ENCODE measurements at regions not wholly inside any gene's neighbourhood (a gene's known extent, or its start where the extent isn't known, plus 50 kb on each side); places are given as distances from the start of the nearest gene placed in this dataset.

DNA sequence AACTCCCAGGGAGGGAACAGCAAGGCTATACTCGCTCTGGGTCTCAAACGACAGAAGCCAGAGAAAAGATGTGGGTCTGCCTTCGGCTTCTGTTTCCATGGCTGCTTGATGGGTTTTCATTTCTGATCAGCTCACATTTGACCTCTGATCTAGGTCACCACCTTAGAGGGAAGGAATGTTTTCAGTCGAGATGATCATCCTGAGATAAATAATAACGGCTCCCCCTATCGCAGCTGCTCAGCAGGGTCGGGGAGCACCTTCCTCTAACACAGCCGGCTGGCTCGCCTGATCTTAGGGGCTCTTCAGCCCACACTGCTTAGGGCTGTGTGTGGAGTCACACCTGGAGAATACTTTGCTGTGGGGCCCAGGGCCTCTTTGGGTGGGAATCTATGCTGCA, 53.1 kb upstream of the ZNF648 start:
- Histone ChIP-seq H3K9ac (ENCODE audit: insufficient read depth, low read depth, low read length) (no peak overlapping the region), H3K4me3 (replicated peaks in 1 of 3; ENCODE audit: insufficient read depth in 1 of 3, low read depth in 2 of 3, low read length in 3 of 3) (peak overlapping the region in 1 of 3 experiments; percentile 18; a peak in 1 of 6 replicates), H4K20me1 (ENCODE audit: insufficient read depth, low read length) (no peaks in the 10 kb centered on the region), H3K4me1 (ENCODE audit: insufficient read depth, low read length) (peaks cover 37% of the 10 kb centered on the region), H2AFZ (ENCODE audit: low read length) (peak overlapping the region; percentile 46), H3K9me3 (ENCODE audit: low read length) (no peaks in the 10 kb centered on the region), H3K27me3 (ENCODE audit: control insufficient read depth in 1 of 2, insufficient read depth in 2 of 2, low read length in 2 of 2) (no peaks in the 10 kb centered on the region), H3K36me3 (replicated peaks in 1 of 2; ENCODE audit: control insufficient read depth in 1 of 2, insufficient read depth in 2 of 2, low read length in 2 of 2) (no peaks in the 10 kb centered on the region), H3K27ac (ENCODE audit: extremely low read length, insufficient read depth, low read length) (no peak overlapping the region), H3K79me2 (ENCODE audit: insufficient read depth, low read length) (no peaks in the 10 kb centered on the region), H3K4me2 (ENCODE audit: low read depth, low read length) (peak overlapping the region; percentile 67)
- WGBS (ENCODE audit: low lambda C conversion rate) = 58% methylated on average over 8 of the region's 9 CpGs
- in situ Hi-C loops (cut with HindIII; ENCODE audit: extremely low pct_ligation_motif_present, low pct_unique_long_range_greater_than_20kb) (no loop called here), intact Hi-C loops (cut with micrococcal nuclease; ENCODE audit: unreplicated experiment) (no loop called here)
- ATAC-seq (no peak; the same call in 2 of the 3 replicates), FAIRE-seq (no peak), DNase-seq (ENCODE audit: low spot score) (no peak)
- TF ChIP-seq, protein P1, sequence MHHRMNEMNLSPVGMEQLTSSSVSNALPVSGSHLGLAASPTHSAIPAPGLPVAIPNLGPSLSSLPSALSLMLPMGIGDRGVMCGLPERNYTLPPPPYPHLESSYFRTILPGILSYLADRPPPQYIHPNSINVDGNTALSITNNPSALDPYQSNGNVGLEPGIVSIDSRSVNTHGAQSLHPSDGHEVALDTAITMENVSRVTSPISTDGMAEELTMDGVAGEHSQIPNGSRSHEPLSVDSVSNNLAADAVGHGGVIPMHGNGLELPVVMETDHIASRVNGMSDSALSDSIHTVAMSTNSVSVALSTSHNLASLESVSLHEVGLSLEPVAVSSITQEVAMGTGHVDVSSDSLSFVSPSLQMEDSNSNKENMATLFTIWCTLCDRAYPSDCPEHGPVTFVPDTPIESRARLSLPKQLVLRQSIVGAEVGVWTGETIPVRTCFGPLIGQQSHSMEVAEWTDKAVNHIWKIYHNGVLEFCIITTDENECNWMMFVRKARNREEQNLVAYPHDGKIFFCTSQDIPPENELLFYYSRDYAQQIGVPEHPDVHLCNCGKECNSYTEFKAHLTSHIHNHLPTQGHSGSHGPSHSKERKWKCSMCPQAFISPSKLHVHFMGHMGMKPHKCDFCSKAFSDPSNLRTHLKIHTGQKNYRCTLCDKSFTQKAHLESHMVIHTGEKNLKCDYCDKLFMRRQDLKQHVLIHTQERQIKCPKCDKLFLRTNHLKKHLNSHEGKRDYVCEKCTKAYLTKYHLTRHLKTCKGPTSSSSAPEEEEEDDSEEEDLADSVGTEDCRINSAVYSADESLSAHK (CRISPR knock-in tag; IDR thresholded peaks at IDR 0.05; ENCODE audit: borderline replicate concordance) = no peak
- TF ChIP-seq ISX (CRISPR knock-in tag; conservative IDR thresholded peaks at IDR 0.05) = no peak
- TF ChIP-seq, protein P2, sequence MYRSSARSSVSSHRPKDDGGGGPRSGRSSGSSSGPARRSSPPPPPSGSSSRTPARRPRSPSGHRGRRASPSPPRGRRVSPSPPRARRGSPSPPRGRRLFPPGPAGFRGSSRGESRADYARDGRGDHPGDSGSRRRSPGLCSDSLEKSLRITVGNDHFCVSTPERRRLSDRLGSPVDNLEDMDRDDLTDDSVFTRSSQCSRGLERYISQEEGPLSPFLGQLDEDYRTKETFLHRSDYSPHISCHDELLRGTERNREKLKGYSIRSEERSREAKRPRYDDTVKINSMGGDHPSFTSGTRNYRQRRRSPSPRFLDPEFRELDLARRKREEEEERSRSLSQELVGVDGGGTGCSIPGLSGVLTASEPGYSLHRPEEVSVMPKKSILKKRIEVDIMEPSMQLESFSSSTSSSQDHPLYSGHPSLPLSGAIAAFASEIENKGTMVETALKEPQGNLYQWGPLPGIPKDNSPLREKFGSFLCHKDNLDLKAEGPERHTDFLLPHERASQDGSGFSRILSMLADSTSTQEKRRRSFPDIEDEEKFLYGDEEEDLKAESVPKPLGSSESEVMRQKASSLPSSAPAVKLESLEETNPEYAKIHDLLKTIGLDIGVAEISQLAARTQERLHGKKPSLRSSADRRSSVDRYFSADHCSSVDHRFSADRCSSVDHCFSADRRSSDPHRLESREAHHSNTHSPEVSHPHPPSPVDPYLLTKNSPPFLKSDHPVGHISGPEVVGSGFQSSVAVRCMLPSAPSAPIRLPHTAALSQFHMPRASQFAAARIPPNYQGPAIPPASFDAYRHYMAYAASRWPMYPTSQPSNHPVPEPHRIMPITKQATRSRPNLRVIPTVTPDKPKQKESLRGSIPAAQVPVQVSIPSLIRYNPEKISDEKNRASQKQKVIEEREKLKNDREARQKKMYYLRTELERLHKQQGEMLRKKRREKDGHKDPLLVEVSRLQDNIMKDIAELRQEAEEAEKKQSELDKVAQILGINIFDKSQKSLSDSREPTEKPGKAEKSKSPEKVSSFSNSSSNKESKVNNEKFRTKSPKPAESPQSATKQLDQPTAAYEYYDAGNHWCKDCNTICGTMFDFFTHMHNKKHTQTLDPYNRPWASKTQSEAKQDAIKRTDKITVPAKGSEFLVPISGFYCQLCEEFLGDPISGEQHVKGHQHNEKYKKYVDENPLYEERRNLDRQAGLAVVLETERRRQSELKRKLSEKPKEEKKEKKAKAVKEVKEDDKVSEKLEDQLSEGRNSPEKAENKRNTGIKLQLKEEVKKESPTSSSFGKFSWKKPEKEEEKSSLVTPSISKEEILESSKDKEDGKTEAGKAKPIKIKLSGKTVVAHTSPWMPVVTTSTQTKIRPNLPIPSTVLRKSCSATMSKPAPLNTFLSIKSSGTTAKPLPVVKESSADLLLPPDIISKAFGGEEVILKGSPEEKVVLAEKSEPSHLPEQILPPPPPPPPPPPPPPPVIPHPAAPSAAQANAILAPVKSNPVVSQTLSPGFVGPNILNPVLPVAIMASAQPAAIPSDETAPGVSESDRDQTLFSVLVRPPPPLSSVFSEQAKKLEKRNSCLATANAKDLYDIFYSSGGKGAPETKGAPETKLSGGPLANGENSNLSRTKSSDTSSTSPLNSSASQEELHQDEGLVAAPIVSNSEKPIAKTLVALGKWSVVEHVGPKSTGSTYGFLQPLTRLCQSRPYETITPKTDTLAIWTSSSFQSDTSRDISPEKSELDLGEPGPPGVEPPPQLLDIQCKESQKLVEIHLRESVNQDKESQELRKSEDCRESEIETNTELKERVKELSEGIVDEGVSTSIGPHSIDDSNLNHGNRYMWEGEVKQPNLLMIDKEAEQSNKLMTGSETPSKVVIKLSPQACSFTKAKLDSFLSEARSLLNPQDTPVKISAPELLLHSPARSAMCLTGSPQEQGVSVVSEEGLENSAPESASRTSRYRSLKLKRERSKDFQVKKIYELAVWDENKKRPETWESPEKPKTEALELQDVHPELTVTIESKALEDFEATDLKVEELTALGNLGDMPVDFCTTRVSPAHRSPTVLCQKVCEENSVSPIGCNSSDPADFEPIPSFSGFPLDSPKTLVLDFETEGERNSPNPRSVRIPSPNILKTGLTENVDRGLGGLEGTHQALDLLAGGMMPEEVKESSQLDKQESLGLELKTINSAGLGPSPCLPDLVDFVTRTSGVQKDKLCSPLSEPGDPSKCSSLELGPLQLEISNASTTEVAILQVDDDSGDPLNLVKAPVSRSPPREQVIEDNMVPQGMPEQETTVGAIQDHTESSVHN (CRISPR knock-in tag; IDR thresholded peaks at IDR 0.05) = no peak
- no peak for TF ChIP-seq ZNF562 (CRISPR knock-in tag; IDR thresholded peaks at IDR 0.05; ENCODE audit: borderline replicate concordance)
- no peak for TF ChIP-seq ZNF180 (CRISPR knock-in tag; IDR thresholded peaks at IDR 0.05; ENCODE audit: borderline replicate concordance, low read depth)
- no peak for TF ChIP-seq CAMTA2 (CRISPR knock-in tag; IDR thresholded peaks at IDR 0.05; ENCODE audit: borderline replicate concordance)
- TF ChIP-seq ZNF556 (CRISPR knock-in tag; IDR thresholded peaks at IDR 0.05; ENCODE audit: borderline replicate concordance) = no peak
- TF ChIP-seq KLF11 (CRISPR knock-in tag; IDR thresholded peaks at IDR 0.05) = no peak
- no TSS peak for BruUV-seq (replicated peaks)
- CTCF ChIA-PET (ENCODE audit: low intra/inter-chr PET ratio, low total read pairs) = no interaction called here
- POLR2A ChIA-PET = no interaction called here
